ENCODE measurements at regions not wholly inside any gene's neighbourhood (a gene's known extent, or its start where the extent isn't known, plus 50 kb on each side); places are given as distances from the start of the nearest gene placed in this dataset.

- no peak for DNase-seq (ENCODE audit: low read depth)
- TF ChIP-seq CTCF (IDR thresholded peaks at IDR 0.05; ENCODE audit: insufficient read depth, low read depth, low read length) = no peak
- H3K4me3 ChIP-seq (ENCODE audit: low read depth, low read length) = no peak overlapping the region
Measured at GRCh38 chr3:107098864-107099263, 278.4 kb upstream of the CCDC54 start.

GRCh38 chr3:107100137-107100536, 277.1 kb upstream of the CCDC54 start:
- no peak for TF ChIP-seq CTCF (IDR thresholded peaks at IDR 0.05; ENCODE audit: insufficient read depth, low read depth, low read length)
- no peak for DNase-seq (ENCODE audit: low read depth)
- H3K4me3 ChIP-seq (ENCODE audit: low read depth, low read length) = no peak overlapping the region

- H3K4me3 ChIP-seq (ENCODE audit: low read depth, low read length) = no peak overlapping the region
- no peak for DNase-seq (ENCODE audit: low read depth)
- no peak for TF ChIP-seq CTCF (IDR thresholded peaks at IDR 0.05; ENCODE audit: insufficient read depth, low read depth, low read length)
Measured at GRCh38 chr3:107100573-107100972, 276.7 kb upstream of the CCDC54 start.

GRCh38 chr3:107103786-107104185, 273.5 kb upstream of the CCDC54 start:
- DNase-seq (ENCODE audit: low read depth) = no peak
- no peak overlapping the region for H3K4me3 ChIP-seq (ENCODE audit: low read depth, low read length)
- TF ChIP-seq CTCF (IDR thresholded peaks at IDR 0.05; ENCODE audit: insufficient read depth, low read depth, low read length) = no peak

GRCh38 chr3:107106316-107106715, 270.9 kb upstream of the CCDC54 start:
- H3K4me3 ChIP-seq (ENCODE audit: low read depth, low read length) = no peak overlapping the region
- peak; percentile 10 for DNase-seq (ENCODE audit: low read depth)
- no peak for TF ChIP-seq CTCF (IDR thresholded peaks at IDR 0.05; ENCODE audit: insufficient read depth, low read depth, low read length)

- no peak for TF ChIP-seq CTCF (IDR thresholded peaks at IDR 0.05; ENCODE audit: insufficient read depth, low read depth, low read length)
- H3K4me3 ChIP-seq (ENCODE audit: low read depth, low read length) = no peak overlapping the region
- no peak for DNase-seq (ENCODE audit: low read depth)
Measured at GRCh38 chr3:107106907-107107306, 270.3 kb upstream of the CCDC54 start.

- DNase-seq (ENCODE audit: low read depth) = no peak
- no peak overlapping the region for H3K4me3 ChIP-seq (ENCODE audit: low read depth, low read length)
- TF ChIP-seq CTCF (IDR thresholded peaks at IDR 0.05; ENCODE audit: insufficient read depth, low read depth, low read length) = no peak
Measured at GRCh38 chr3:107110596-107111305, 266.5 kb upstream of the CCDC54 start.
